GM23248 (cell line): ENCODE measurements at regions not wholly inside any gene's neighbourhood (a gene's known extent, or its start where the extent isn't known, plus 50 kb on each side); places are given as distances from the start of the nearest gene placed in this dataset.

ENCODE experiments used
- DNase-seq: peaks from one replicate; pipeline ENCODE4 v3.0.0-alpha.2; 2015
- H2AFZ ChIP-seq: fragments of 200-600 bp; sonication (generic); 2 replicates; pipeline ENCODE4 v1.6.1; 2016; ENCODE audit warnings: antibody characterized with exemption
- H3F3A ChIP-seq: fragments of 200-600 bp; sonication (generic); 2 replicates; pipeline ENCODE4 v1.6.1; 2016; ENCODE audit warnings: mild to moderate bottlenecking, antibody characterized with exemption, mixed run types; ENCODE audit not compliant: insufficient read depth
- H3K27ac ChIP-seq: fragments of 200-600 bp; sonication (generic); 2 replicates; pipeline ENCODE4 v1.5.1; 2016; ENCODE audit warnings: mild to moderate bottlenecking
- H3K27me3 ChIP-seq: fragments of 200-600 bp; sonication (generic); replicated peaks from 2 replicates; pipeline ENCODE4 v1.6.1; 2016; ENCODE audit warnings: mild to moderate bottlenecking; ENCODE audit not compliant: insufficient read depth
- H3K36me3 ChIP-seq: fragments of 200-600 bp; sonication (generic); 2 replicates; pipeline ENCODE4 v1.6.1; 2016; ENCODE audit warnings: low read depth, mild to moderate bottlenecking
- H3K4me1 ChIP-seq: fragments of 200-600 bp; sonication (generic); 2 replicates; pipeline ENCODE4 v1.6.1; 2016; ENCODE audit warnings: mild to moderate bottlenecking; ENCODE audit not compliant: insufficient read depth
- H3K4me2 ChIP-seq: fragments of 200-600 bp; sonication (generic); one replicate; pipeline ENCODE4 v1.6.1; 2016; ENCODE audit warnings: mild to moderate bottlenecking; ENCODE audit not compliant: unreplicated experiment
- H3K4me3 ChIP-seq: fragments of 200-600 bp; sonication (generic); 2 replicates; pipeline ENCODE4 v1.5.1; 2016; ENCODE audit warnings: mild to moderate bottlenecking
- H3K79me2 ChIP-seq: fragments of 200-600 bp; sonication (generic); 2 replicates; pipeline ENCODE4 v1.6.1; 2016; ENCODE audit warnings: mild to moderate bottlenecking; ENCODE audit not compliant: insufficient read depth
- H3K9ac ChIP-seq: fragments of 200-600 bp; sonication (generic); 2 replicates; pipeline ENCODE4 v1.6.1; 2016; ENCODE audit warnings: mild to moderate bottlenecking
- H3K9me2 ChIP-seq: fragments of 200-600 bp; sonication (generic); 2 replicates; pipeline ENCODE4 v1.6.1; 2016; ENCODE audit warnings: mixed run types, mild to moderate bottlenecking, moderate library complexity; ENCODE audit not compliant: insufficient read depth
- H3K9me3 ChIP-seq: fragments of 200-600 bp; sonication (generic); one replicate; pipeline ENCODE4 v1.6.1; 2017; ENCODE audit warnings: low read depth
- H4K20me1 ChIP-seq: fragments of 200-600 bp; sonication (generic); 2 replicates; pipeline ENCODE4 v1.6.0; 2016; ENCODE audit not compliant: insufficient read depth
- EZH2 ChIP-seq: fragments of 200-600 bp; sonication (generic); IDR thresholded peaks from 2 replicates; pipeline ENCODE4 v1.6.1; 2018; ENCODE audit warnings: antibody characterized with exemption, mild to moderate bottlenecking; ENCODE audit not compliant: insufficient read depth, poor library complexity, severe bottlenecking
- EZH2phosphoT487 ChIP-seq: fragments of 200-600 bp; sonication (generic); IDR thresholded peaks from 2 replicates; pipeline ENCODE4 v1.6.1; 2018; ENCODE audit warnings: antibody characterized with exemption, moderate library complexity, mild to moderate bottlenecking, low read depth; ENCODE audit not compliant: insufficient read depth
- WGBS, 2 experiments: methylation state at CpG; one replicate each; pipeline ENCODE4 v1.1.6; 2015 to 2017; ENCODE audit warnings: low lambda C conversion rate in 2 of 2, low coverage in 1 of 2; ENCODE audit errors: missing lambda C conversion rate in 2 of 2; 5-methylcytosine and 5-hydroxymethylcytosine counted together
- in situ Hi-C: fragments of 300-500 bp; cut with MboI; formaldehyde crosslinking; loops from 2 replicates; pipeline ENCODE4 v1.15.0; 2020

DNA sequence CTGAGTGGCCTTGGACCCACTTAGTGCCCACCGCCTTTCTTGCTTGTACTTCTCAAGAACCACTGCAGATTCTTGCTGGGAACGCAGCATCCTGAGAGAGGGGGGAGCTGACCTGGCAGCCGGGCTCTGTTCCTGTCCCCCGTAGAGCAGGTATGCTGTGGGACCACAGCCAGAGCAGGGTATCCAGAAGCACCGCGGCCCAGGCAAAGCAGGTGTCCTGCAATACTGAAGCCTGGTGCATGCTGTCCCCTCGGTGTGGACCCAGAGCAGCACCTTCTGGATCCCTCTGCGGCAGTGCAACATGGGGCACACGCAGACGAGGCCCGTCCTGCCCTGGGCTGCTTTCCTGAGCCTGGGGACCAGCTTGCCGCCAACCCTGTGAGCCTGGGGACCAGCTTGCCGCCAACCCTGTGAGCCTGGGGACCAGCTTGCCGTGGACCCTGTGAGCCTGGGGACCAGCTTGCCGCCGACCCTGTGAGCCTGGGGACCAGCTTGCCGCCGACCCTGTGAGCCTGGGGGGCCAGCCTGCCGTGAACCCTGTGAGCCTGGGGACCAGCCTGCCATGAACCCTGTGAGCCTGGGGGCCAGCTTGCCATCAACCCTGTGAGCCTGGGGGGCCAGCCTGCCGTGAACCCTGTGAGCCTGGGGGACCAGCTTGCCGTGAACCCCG, 60.9 kb upstream of the ADGRA1 start:
- Histone ChIP-seq H4K20me1 (no peaks in the 10 kb centered on the region), H3F3A (no peaks in the 10 kb centered on the region), H3K36me3 (no peaks in the 10 kb centered on the region), H3K9me3 (no peaks in the 10 kb centered on the region), H3K4me3 (no peak overlapping the region), H2AFZ (no peak overlapping the region), H3K27ac (no peak overlapping the region), H3K9ac (no peak overlapping the region), H3K4me1 (no peaks in the 10 kb centered on the region), H3K4me2 (no peak overlapping the region), H3K79me2 (no peaks in the 10 kb centered on the region), H3K9me2 (no peaks in the 10 kb centered on the region), H3K27me3 (peaks cover 46% of the 10 kb centered on the region)
- WGBS, 2 experiments = 59 to 75% methylated on average over 18 to 22 of the region's 22 CpGs
- DNase-seq = no peak
- TF ChIP-seq EZH2 = no peak
- in situ Hi-C loops = no loop called here

GRCh38 chr10:133026171-133026570, 61.6 kb upstream of the ADGRA1 start:
- H3K4me3 ChIP-seq = no peak overlapping the region
- no peak overlapping the region for H3K9ac ChIP-seq
- H3K79me2 ChIP-seq = no peaks in the 10 kb centered on the region
- H3K9me3 ChIP-seq = no peaks in the 10 kb centered on the region
- 21 to 24% methylated on average over 10 of the region's 10 CpGs for WGBS, 2 experiments
- H3K27me3 ChIP-seq = peaks cover 44% of the 10 kb centered on the region
- no peaks in the 10 kb centered on the region for H3K4me1 ChIP-seq
- no peaks in the 10 kb centered on the region for H4K20me1 ChIP-seq
- H3K27ac ChIP-seq = no peak overlapping the region
- no peak overlapping the region for H3K4me2 ChIP-seq
- no peaks in the 10 kb centered on the region for H3K36me3 ChIP-seq
- H2AFZ ChIP-seq = no peak overlapping the region
- TF ChIP-seq EZH2phosphoT487 = no peak
- no peak for TF ChIP-seq EZH2
- no peak for DNase-seq
- in situ Hi-C loops = no loop called here
- no peaks in the 10 kb centered on the region for H3K9me2 ChIP-seq
- H3F3A ChIP-seq = no peaks in the 10 kb centered on the region

- WGBS, 2 experiments = 19 to 25% methylated on average over 11 to 13 of the region's 13 CpGs
- no peak overlapping the region for H3K4me3 ChIP-seq
- H2AFZ ChIP-seq = no peak overlapping the region
- H3K27ac ChIP-seq = no peak overlapping the region
- no peak overlapping the region for H3K9ac ChIP-seq
- H3K36me3 ChIP-seq = no peaks in the 10 kb centered on the region
- no peaks in the 10 kb centered on the region for H4K20me1 ChIP-seq
- no peaks in the 10 kb centered on the region for H3K4me1 ChIP-seq
- no peaks in the 10 kb centered on the region for H3K79me2 ChIP-seq
- no peak overlapping the region for H3K4me2 ChIP-seq
- H3K9me2 ChIP-seq = no peaks in the 10 kb centered on the region
- DNase-seq = no peak
- H3K9me3 ChIP-seq = no peaks in the 10 kb centered on the region
- peaks cover 39% of the 10 kb centered on the region for H3K27me3 ChIP-seq
- no peaks in the 10 kb centered on the region for H3F3A ChIP-seq
- no peak for TF ChIP-seq EZH2
- TF ChIP-seq EZH2phosphoT487 = no peak
- in situ Hi-C loops = no loop called here
Observed at GRCh38 chr10:133025558-133026090, 62.1 kb upstream of the ADGRA1 start.

DNA sequence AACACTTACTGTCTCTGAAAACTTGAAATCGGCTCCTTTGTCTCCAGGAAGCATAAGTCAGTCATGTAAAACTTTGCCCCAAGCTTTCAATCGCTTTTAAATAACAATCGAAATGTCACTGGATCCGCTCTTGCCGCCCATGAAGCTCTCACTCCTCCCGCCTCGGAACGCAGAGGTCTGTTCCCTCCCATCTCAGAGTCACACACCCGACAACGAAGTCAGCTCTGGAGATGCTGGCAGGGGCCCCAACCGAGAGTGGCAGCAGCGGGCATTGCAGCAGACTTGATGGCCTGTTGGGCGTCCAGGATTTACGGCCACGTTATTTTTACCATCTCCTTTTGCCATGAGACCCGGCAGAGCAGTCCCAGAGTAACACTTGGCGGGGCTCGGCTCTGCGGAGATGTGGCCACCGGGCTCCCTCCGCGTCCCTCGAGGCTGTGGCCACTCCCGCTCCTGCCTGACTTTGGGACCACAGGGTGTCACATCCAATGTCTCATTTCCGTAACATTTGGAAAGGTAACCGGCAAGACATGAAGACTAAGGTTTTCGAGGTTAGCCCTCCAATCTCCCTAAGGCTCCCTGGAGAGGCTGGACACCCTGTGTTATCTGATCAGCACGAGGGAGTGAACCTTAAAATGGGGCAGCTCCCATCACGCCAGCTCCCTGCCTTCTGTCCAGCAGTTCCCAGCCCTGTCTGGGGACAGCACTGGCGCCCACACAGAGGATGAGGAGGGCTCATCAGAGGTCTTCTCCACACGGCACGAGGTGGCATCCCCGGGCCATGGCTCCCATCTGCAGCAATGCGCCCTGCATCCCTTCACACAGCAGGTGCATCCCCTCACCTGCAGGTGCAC, 62.8 kb upstream of the ADGRA1 start:
- H3K9me3 ChIP-seq = no peaks in the 10 kb centered on the region
- DNase-seq = peak; percentile 14
- no peaks in the 10 kb centered on the region for H3K36me3 ChIP-seq
- H3K27me3 ChIP-seq = peaks cover 38% of the 10 kb centered on the region
- H3K27ac ChIP-seq = no peak overlapping the region
- no peak overlapping the region for H3K4me2 ChIP-seq
- in situ Hi-C loops = no loop called here
- H3K9me2 ChIP-seq = no peaks in the 10 kb centered on the region
- no peaks in the 10 kb centered on the region for H3K79me2 ChIP-seq
- no peaks in the 10 kb centered on the region for H3K4me1 ChIP-seq
- no peak overlapping the region for H3K4me3 ChIP-seq
- H3F3A ChIP-seq = no peaks in the 10 kb centered on the region
- H2AFZ ChIP-seq = no peak overlapping the region
- TF ChIP-seq EZH2 (no peak), EZH2phosphoT487 (no peak)
- H3K9ac ChIP-seq = no peak overlapping the region
- 27 to 31% methylated on average over 34 of the region's 34 CpGs for WGBS, 2 experiments
- H4K20me1 ChIP-seq = no peaks in the 10 kb centered on the region
